GM13977 (cell line): ENCODE measurements at regions not wholly inside any gene's neighbourhood (a gene's known extent, or its start where the extent isn't known, plus 50 kb on each side); places are given as distances from the start of the nearest gene placed in this dataset.
A peak's percentile ranks its signal among the peaks of the same experiment; 100 is the strongest.

Experiments used
- DNase-seq: peaks from one replicate; pipeline ENCODE4 v3.0.0; 2012; ENCODE audit warnings: low spot score
- CTCF ChIP-seq: IDR thresholded peaks from 2 replicates; pipeline ENCODE4 v1.5.1; 2012; ENCODE audit warnings: mild to moderate bottlenecking, control low read depth; ENCODE audit not compliant: insufficient read depth; ENCODE audit errors: extremely low read depth, missing control alignments
- in situ Hi-C: fragments of 300-500 bp; cut with MboI; formaldehyde crosslinking; loops from one replicate; pipeline ENCODE4 v1.12.0; 2022; ENCODE audit warnings: low sequenced_read_pairs, low pct_unique_long_range_greater_than_20kb, mixed read lengths, inconsistent platforms; ENCODE audit not compliant: unreplicated experiment

GRCh38 chr12:46131732-46132469 is 136.9 kb downstream of the SLC38A1 start:
- in situ Hi-C loops = loop anchor here (25.0 kb wide), 1 partner anchor 880 kb away; no protein-coding TSS in a partner anchor
- TF ChIP-seq CTCF = peak; percentile 9
- no peak for DNase-seq

- TF ChIP-seq CTCF = no peak
- DNase-seq = no peak
- in situ Hi-C loops = loop anchor here (25.0 kb wide), 1 partner anchor 885 kb away; no protein-coding TSS in a partner anchor
Observed at GRCh38 chr12:46127656-46128055, 137.3 kb upstream of the SCAF11 start.

GRCh38 chr12:46126050-46126727 is 135.8 kb upstream of the SCAF11 start:
- TF ChIP-seq CTCF = no peak
- no peak for DNase-seq
- in situ Hi-C loops = loop anchor here (25.0 kb wide), 1 partner anchor 886 kb away; no protein-coding TSS in a partner anchor

- DNase-seq = peak; percentile 53
- peak; percentile 80 for TF ChIP-seq CTCF
- in situ Hi-C loops = loop anchor here (25.0 kb wide), 1 partner anchor 887 kb away; no protein-coding TSS in a partner anchor
Observed at GRCh38 chr12:46124848-46125619, 134.7 kb upstream of the SCAF11 start.

GRCh38 chr12:46124132-46124847 is 133.9 kb upstream of the SCAF11 start:
- in situ Hi-C loops = no loop called here
- no peak for DNase-seq
- no peak for TF ChIP-seq CTCF

- no peak for TF ChIP-seq CTCF
- no peak for DNase-seq
- in situ Hi-C loops = no loop called here
Observed at GRCh38 chr12:46112364-46112763, 122.0 kb upstream of the SCAF11 start.
